GM19395 (cell line): ENCODE measurements at regions not wholly inside any gene's neighbourhood (a gene's known extent, or its start where the extent isn't known, plus 50 kb on each side); places are given as distances from the start of the nearest gene placed in this dataset.
"Not testable (repeated sequence)": the region's sequence is repeated elsewhere in the genome, so short reads cannot be mapped to it uniquely, and the experiment has no call there.

Source experiments
- ATAC-seq: cut with Tn5 transposase; IDR thresholded peaks from one replicate; pipeline ENCODE4 v1.9.1; 2021; ENCODE audit warnings: mild to moderate bottlenecking, moderate library complexity; ENCODE audit not compliant: unreplicated experiment

- ATAC-seq = no peak
These were observed 50.5 kb upstream of the FOXP2 start for GRCh38 chr7:114364151-114364550.

- ATAC-seq = no peak
These were observed 51.3 kb upstream of the FOXP2 start for GRCh38 chr7:114363292-114363691.

GRCh38 chr7:114358911-114359310 is 55.7 kb upstream of the FOXP2 start:
- no peak for ATAC-seq

- ATAC-seq = no peak
These were observed 58.5 kb upstream of the FOXP2 start for GRCh38 chr7:114356133-114356532.

- ATAC-seq = no peak
These were observed 60.3 kb upstream of the FOXP2 start for GRCh38 chr7:114354306-114354705.

- ATAC-seq = no peak
These were observed 69.1 kb upstream of the FOXP2 start for GRCh38 chr7:114345494-114345893.

- ATAC-seq = no peak
These were observed 70.5 kb upstream of the FOXP2 start for GRCh38 chr7:114343949-114344708.

- no peak for ATAC-seq
These were observed 72.0 kb upstream of the FOXP2 start for GRCh38 chr7:114342431-114343179.

GRCh38 chr7:114341648-114342047 is 73.0 kb upstream of the FOXP2 start:
- ATAC-seq = no peak

GRCh38 chr7:114334989-114335388 is 79.6 kb upstream of the FOXP2 start:
- ATAC-seq = no peak

GRCh38 chr7:114329458-114329857 is 85.2 kb upstream of the FOXP2 start:
- not testable (repeated sequence) for ATAC-seq

- no peak for ATAC-seq
These were observed 97.0 kb upstream of the FOXP2 start for GRCh38 chr7:114317450-114318098.

- ATAC-seq = no peak
These were observed 102.0 kb upstream of the FOXP2 start for GRCh38 chr7:114312649-114313048.

- ATAC-seq = no peak
These were observed 104.1 kb upstream of the FOXP2 start for GRCh38 chr7:114310345-114311110.

- ATAC-seq = no peak
These were observed 104.9 kb upstream of the FOXP2 start for GRCh38 chr7:114309729-114310128.

GRCh38 chr7:114303301-114303700 is 111.3 kb upstream of the FOXP2 start:
- no peak for ATAC-seq

- ATAC-seq = no peak
These were observed 111.8 kb upstream of the FOXP2 start for GRCh38 chr7:114302858-114303257.

- ATAC-seq = no peak
These were observed 116.6 kb upstream of the FOXP2 start for GRCh38 chr7:114298011-114298410.

GRCh38 chr7:114297121-114297520 is 117.5 kb upstream of the FOXP2 start:
- ATAC-seq = no peak

- no peak for ATAC-seq
These were observed 119.1 kb upstream of the FOXP2 start for GRCh38 chr7:114295522-114295921.

GRCh38 chr7:114294036-114294435 is 120.6 kb upstream of the FOXP2 start:
- no peak for ATAC-seq
